Choroid plexus epithelial cell (primary cell): ENCODE measurements at regions not wholly inside any gene's neighbourhood (a gene's known extent, or its start where the extent isn't known, plus 50 kb on each side); places are given as distances from the start of the nearest gene placed in this dataset.
A peak's percentile ranks its signal among the peaks of the same experiment; 100 is the strongest.

Source experiments
- DNase-seq: peaks from one replicate; pipeline ENCODE4 v3.0.0-alpha.2; 2010; ENCODE audit warnings: low read depth
- H3K4me3 ChIP-seq: 2 replicates; pipeline ENCODE4 v1.5.1; 2011; ENCODE audit warnings: low read depth, mild to moderate bottlenecking, control low read depth, low read length, moderate library complexity
- TF ChIP-seq, protein P1 (sequence below): conservative IDR thresholded peaks from 2 replicates; pipeline ENCODE4 v1.5.1; 2011; ENCODE audit warnings: low read depth, mild to moderate bottlenecking, control low read depth, inconsistent platforms, low read length, moderate library complexity

DNA sequence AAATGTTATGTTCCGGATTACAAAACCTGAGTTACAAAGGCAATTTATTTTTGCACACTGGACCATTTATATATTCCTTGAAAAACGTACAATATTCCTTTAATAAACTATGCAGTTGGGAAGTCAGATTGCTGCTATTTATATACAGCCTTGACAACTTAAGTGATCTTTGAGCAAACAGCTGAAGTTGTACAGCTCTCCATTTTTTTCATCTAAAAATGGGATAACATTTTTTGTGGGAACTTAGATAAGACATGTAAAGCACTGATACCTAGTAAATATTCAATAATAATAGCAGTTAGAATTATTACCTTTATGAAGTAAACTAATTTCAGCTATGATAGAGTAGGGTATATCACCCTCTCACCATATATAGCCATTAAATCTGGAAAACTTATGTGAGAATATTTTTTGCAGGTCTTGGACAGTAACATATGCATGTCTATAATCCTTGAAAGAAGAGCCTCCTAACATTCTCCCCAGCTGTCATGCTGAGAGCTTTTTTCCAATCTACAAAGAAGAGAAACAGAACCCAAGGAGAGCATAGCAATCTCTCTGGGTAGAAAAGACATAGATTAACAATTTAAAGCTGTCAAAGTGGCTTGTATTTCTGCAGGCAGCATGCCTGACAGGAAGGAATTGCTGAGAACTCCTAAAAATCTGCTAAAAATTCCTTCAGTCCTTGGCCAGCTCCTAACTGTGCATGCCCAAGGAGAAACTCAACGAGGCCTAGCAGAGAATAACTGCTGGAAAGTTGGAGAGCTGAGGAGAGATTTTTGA is 326.0 kb downstream of the CRPPA start:
- H3K4me3 ChIP-seq = no peak overlapping the region
- no peak for DNase-seq
- TF ChIP-seq, protein P1, sequence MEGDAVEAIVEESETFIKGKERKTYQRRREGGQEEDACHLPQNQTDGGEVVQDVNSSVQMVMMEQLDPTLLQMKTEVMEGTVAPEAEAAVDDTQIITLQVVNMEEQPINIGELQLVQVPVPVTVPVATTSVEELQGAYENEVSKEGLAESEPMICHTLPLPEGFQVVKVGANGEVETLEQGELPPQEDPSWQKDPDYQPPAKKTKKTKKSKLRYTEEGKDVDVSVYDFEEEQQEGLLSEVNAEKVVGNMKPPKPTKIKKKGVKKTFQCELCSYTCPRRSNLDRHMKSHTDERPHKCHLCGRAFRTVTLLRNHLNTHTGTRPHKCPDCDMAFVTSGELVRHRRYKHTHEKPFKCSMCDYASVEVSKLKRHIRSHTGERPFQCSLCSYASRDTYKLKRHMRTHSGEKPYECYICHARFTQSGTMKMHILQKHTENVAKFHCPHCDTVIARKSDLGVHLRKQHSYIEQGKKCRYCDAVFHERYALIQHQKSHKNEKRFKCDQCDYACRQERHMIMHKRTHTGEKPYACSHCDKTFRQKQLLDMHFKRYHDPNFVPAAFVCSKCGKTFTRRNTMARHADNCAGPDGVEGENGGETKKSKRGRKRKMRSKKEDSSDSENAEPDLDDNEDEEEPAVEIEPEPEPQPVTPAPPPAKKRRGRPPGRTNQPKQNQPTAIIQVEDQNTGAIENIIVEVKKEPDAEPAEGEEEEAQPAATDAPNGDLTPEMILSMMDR = no peak

DNA sequence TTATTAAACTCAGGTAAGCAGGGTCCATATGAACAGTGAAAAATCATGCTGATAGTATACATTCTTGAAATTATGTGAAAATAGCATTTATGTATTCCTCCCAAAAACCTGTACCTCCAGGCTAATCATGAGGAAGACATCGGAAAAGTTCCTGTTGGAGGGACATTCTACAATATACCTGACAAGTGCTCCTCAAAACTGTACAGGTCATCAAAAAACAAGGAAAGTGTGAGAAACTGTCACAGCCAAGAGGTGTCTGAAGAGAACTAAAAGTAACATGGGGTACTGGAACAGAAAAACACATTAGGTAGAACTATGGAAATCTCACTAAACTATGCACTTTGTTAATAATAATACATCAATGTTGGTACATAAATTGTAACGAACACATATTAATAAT is 326.7 kb downstream of the CRPPA start:
- DNase-seq = no peak

DNA sequence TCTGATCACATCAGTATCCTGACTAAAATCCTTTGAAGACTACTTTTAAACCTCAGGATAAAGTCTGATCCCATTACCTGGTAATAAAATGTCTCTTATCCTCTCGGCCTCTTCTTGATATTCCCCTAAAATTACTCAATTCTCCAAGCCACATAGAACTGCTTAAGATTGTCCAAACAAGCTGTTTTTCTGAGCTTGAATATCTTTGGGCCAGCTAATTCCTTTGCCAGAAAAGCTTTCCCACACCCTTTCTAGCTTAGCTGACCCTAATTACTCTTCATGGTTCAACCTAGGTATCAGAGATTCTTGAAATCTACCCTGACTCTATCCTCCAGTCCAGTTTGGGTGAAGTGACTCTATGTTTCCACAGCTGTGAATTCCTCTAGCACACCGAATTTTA is 328.6 kb downstream of the CRPPA start:
- DNase-seq = peak; percentile 41
- H3K4me3 ChIP-seq = no peak overlapping the region
- TF ChIP-seq, protein P1 = no peak

More for the DNA sequence above, 326.7 kb downstream of the CRPPA start:
- no peak overlapping the region for H3K4me3 ChIP-seq
- TF ChIP-seq, protein P1 = no peak

DNA sequence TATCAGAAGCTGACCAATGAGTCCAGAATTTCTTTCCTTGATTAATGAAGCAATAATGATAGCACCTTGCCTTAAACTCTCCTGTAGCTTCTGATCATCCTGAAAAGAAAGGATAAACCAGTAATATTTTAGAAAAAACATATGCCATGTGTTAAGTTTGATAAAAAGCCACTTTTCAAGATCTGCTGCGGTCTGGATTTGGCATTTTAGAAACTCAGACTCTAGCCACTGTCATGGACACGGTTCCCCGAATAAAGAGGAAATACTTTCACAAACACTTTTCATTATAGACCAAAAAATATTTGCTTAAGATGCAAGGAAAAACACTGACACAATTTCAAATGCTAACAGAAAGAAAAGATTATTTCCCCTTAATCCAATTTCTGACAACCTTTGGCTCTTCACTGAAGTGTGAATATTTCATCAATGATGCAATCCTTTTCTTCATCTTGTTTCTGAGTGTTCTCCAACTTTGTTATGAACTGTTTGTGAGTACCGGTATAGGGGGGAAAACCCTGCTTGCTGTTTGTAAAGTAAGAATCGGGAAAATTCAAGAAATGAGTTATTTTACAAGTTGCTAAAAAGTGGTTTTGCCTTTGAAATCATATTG is 329.5 kb downstream of the CRPPA start:
- TF ChIP-seq, protein P1 = no peak
- peak; percentile 66 for DNase-seq
- no peak overlapping the region for H3K4me3 ChIP-seq

DNA sequence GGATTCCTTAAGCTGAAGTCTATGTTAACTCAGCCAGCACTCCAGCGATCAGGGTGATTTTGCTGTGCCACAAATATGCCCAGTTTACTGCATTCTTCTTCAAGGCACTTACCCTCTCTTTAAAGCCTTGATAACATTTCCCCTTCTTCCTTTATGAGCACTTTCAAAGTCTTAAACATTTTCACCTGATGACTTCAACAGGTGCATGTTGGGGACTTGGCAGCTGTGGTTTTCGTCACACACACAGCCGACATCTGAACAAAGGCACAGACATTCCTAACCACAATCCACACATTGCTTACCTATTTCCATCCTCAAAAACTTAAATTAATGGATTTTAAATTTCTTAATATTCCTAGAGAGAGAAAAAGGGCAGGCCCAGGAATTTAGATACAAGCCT is 331.5 kb downstream of the CRPPA start:
- DNase-seq = no peak
- no peak overlapping the region for H3K4me3 ChIP-seq

DNA sequence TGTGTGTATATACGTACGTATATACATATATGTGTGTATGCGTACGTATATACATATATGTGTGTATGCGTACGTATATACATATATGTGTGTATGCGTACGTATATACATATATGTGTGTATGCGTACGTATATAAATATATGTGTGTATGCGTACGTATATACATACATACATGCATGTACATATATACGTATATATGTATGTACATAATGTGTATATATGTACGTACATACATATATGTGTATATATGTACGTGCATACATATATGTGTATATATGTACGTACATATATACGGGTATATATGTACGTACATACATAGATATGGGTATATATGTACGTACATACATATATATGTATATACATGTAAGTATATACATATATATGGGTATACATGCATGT is 332.1 kb downstream of the CRPPA start:
- TF ChIP-seq, protein P1 = no peak
- DNase-seq = no peak
- no peak overlapping the region for H3K4me3 ChIP-seq

More for the DNA sequence above, 331.5 kb downstream of the CRPPA start:
- TF ChIP-seq, protein P1 = no peak
